Breast epithelium (tissue), 3 donors: ENCODE measurements at regions not wholly inside any gene's neighbourhood (a gene's known extent, or its start where the extent isn't known, plus 50 kb on each side); places are given as distances from the start of the nearest gene placed in this dataset.

Source experiments
- CTCF ChIP-seq, 3 donors: fragments of 450-650 bp; IDR thresholded peaks; one replicate each; pipeline ENCODE4 v1.5.1; 2016 to 2017; ENCODE audit warnings: antibody characterized with exemption in 3 of 3, mild to moderate bottlenecking in 3 of 3, moderate library complexity in 3 of 3
- POLR2A ChIP-seq: fragments of 450-650 bp; IDR thresholded peaks from one replicate; pipeline ENCODE4 v1.6.1; 2016; ENCODE audit warnings: antibody characterized with exemption, mild to moderate bottlenecking, moderate library complexity
- POLR2AphosphoS5 ChIP-seq, 3 donors: sonication (generic); formaldehyde crosslinking; IDR thresholded peaks; one replicate each; pipeline ENCODE4 v1.6.1; 2017; ENCODE audit warnings: antibody characterized with exemption in 3 of 3

- TF ChIP-seq POLR2A (no peak), POLR2AphosphoS5 (IDR thresholded peaks at IDR 0.05) (no peak), CTCF (IDR thresholded peaks at IDR 0.05) (no peak)
These were observed 510.4 kb downstream of the TLE4 start for GRCh38 chr9:80082213-80082612.
